H1 (cell line): ENCODE measurements at regions not wholly inside any gene's neighbourhood (a gene's known extent, or its start where the extent isn't known, plus 50 kb on each side); places are given as distances from the start of the nearest gene placed in this dataset.

ENCODE experiments used
- CEBPB ChIP-seq: IDR thresholded peaks from 2 replicates; pipeline ENCODE4 v1.6.1; 2012; ENCODE audit warnings: low read depth, low read length
- EP300 ChIP-seq, 2 experiments: IDR thresholded peaks; 1 replicate in 1 of 2; 2 replicates in 1 of 2; pipeline ENCODE4 v1.6.1; 2011 to 2012; ENCODE audit warnings: low read depth in 2 of 2, low read length in 2 of 2, mild to moderate bottlenecking in 2 of 2, borderline replicate concordance in 1 of 2, inconsistent platforms in 1 of 2, moderate library complexity in 1 of 2
- EZH2 ChIP-seq: fragments of 200-600 bp; sonication (generic); IDR thresholded peaks from 2 replicates; pipeline ENCODE4 v1.7.1; 2012; ENCODE audit warnings: low read depth, mild to moderate bottlenecking, moderate library complexity, low read length, inconsistent platforms; ENCODE audit not compliant: severe bottlenecking
- FOSL1 ChIP-seq: IDR thresholded peaks from 2 replicates; pipeline ENCODE4 v1.6.1; 2011; ENCODE audit warnings: mild to moderate bottlenecking, low read depth, low read length, moderate library complexity; ENCODE audit not compliant: insufficient read depth
- POLR2A ChIP-seq, 2 experiments: IDR thresholded peaks; 1 replicate in 1 of 2; 2 replicates in 1 of 2; pipeline ENCODE4 v1.6.1; 2011; ENCODE audit warnings: low read depth in 2 of 2, low read length in 2 of 2, mild to moderate bottlenecking in 2 of 2; ENCODE audit errors: control extremely low read depth in 1 of 2
- SRF ChIP-seq: IDR thresholded peaks from 2 replicates; pipeline ENCODE4 v1.6.1; 2011; ENCODE audit warnings: mild to moderate bottlenecking, low read depth, low read length, moderate library complexity
- TAF1 ChIP-seq: IDR thresholded peaks from 2 replicates; pipeline ENCODE4 v1.6.1; 2011; ENCODE audit warnings: mild to moderate bottlenecking, low read depth, low read length
- TF ChIP-seq, protein P1 (sequence below), 3 experiments: IDR thresholded peaks; 1 replicate in 2 of 3; 2 replicates in 1 of 3; pipeline versions ENCODE4 v1.5.1 to v1.6.1; 2011; ENCODE audit warnings: low read length in 3 of 3, mild to moderate bottlenecking in 3 of 3, inconsistent platforms in 2 of 3, low read depth in 1 of 3, moderate library complexity in 1 of 3; ENCODE audit not compliant: insufficient read depth in 1 of 3; ENCODE audit errors: control extremely low read depth in 1 of 3

DNA sequence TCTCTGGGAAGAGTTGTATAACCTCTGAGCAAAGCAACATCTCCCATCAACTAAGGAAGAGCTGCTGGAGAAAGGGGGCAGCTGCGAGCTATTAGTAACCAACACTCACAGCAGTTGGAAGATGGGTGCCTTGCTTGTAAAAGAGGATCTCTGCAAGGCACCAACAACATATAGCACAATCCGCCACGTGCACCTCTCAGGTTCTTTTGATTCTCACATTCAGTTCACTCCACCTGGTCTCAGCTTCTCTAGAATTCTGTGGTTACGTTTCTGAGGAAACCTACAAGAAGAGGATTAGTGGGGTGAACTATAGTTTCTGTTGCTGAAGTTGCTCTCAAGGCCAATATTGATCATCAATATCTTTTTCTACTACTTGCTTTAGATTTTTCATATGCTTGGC, 117.1 kb downstream of the RPS24 start:
- TF ChIP-seq EP300 (IDR thresholded peaks at IDR 0.05; ENCODE audit: borderline replicate concordance in 1 of 2, low read depth in 2 of 2, low read length in 2 of 2) (no peak), FOSL1 (no peak), TAF1 (no peak), CEBPB (no peak), SRF (no peak), POLR2A (IDR thresholded peaks at IDR 0.05; ENCODE audit: control extremely low read depth in 1 of 2, low read depth in 2 of 2, low read length in 2 of 2) (no peak), EZH2 (no peak)
- TF ChIP-seq, protein P1, sequence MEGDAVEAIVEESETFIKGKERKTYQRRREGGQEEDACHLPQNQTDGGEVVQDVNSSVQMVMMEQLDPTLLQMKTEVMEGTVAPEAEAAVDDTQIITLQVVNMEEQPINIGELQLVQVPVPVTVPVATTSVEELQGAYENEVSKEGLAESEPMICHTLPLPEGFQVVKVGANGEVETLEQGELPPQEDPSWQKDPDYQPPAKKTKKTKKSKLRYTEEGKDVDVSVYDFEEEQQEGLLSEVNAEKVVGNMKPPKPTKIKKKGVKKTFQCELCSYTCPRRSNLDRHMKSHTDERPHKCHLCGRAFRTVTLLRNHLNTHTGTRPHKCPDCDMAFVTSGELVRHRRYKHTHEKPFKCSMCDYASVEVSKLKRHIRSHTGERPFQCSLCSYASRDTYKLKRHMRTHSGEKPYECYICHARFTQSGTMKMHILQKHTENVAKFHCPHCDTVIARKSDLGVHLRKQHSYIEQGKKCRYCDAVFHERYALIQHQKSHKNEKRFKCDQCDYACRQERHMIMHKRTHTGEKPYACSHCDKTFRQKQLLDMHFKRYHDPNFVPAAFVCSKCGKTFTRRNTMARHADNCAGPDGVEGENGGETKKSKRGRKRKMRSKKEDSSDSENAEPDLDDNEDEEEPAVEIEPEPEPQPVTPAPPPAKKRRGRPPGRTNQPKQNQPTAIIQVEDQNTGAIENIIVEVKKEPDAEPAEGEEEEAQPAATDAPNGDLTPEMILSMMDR (IDR thresholded peaks at IDR 0.05; ENCODE audit: control extremely low read depth in 1 of 3, insufficient read depth in 1 of 3, low read depth in 1 of 3, low read length in 3 of 3), result no peak
